Vagina (tissue), 2 donors: ENCODE measurements at regions not wholly inside any gene's neighbourhood (a gene's known extent, or its start where the extent isn't known, plus 50 kb on each side); places are given as distances from the start of the nearest gene placed in this dataset.

ENCODE experiments used
- DNase-seq, 2 donors: peaks; one replicate each; pipeline ENCODE4 v3.0.0-alpha.2; 2017; ENCODE audit errors: extremely low spot score in 2 of 2
- H3K27ac ChIP-seq: fragments of 200-600 bp; sonication (generic); one replicate; pipeline ENCODE4 v1.5.1; 2019
- H3K27me3 ChIP-seq: fragments of 200-600 bp; sonication (generic); one replicate; pipeline ENCODE4 v1.5.1; 2019
- H3K36me3 ChIP-seq, 2 donors: fragments of 200-600 bp; sonication (generic); one replicate each; pipeline ENCODE4 v1.5.1; 2017 to 2019
- H3K4me1 ChIP-seq: fragments of 200-600 bp; sonication (generic); one replicate; pipeline ENCODE4 v1.5.1; 2019
- H3K4me3 ChIP-seq, 2 donors: fragments of 200-600 bp; sonication (generic); 1 replicate in 1 of 2; 2 replicates in 1 of 2; pipeline ENCODE4 v1.5.1; 2016 to 2019
- H3K9me3 ChIP-seq: fragments of 200-600 bp; sonication (generic); one replicate; pipeline ENCODE4 v1.5.1; 2019
- CTCF ChIP-seq, 3 experiments: fragments of 450-650 bp in 2 of 3; fragments of 200-600 bp in 1 of 3; sonication (generic) in 1 of 3; IDR thresholded peaks; one replicate each; pipeline ENCODE4 v1.5.1; 2017 to 2019; ENCODE audit warnings: antibody characterized with exemption in 3 of 3, mild to moderate bottlenecking in 2 of 3, moderate library complexity in 2 of 3
- POLR2A ChIP-seq, 2 donors: fragments of 450-650 bp; IDR thresholded peaks; one replicate each; pipeline ENCODE4 v1.6.1; 2017; ENCODE audit warnings: antibody characterized with exemption in 2 of 2, mild to moderate bottlenecking in 2 of 2, moderate library complexity in 2 of 2
- POLR2AphosphoS5 ChIP-seq, 2 donors: sonication (generic); formaldehyde crosslinking; IDR thresholded peaks; one replicate each; pipeline ENCODE4 v1.9.0; 2017; ENCODE audit warnings: antibody characterized with exemption in 2 of 2, mild to moderate bottlenecking in 2 of 2, low read depth in 1 of 2; ENCODE audit not compliant: insufficient read depth in 1 of 2
- intact Hi-C: fragments of 100-400 bp; cut with DNase I; formaldehyde crosslinking; loops from one replicate; pipeline ENCODE4 v1.15.1; 2023

GRCh38 chr3:34065901-34066300 lies 267.5 kb downstream of the PDCD6IP start:
- TF ChIP-seq CTCF (IDR thresholded peaks at IDR 0.05) (no peak), POLR2AphosphoS5 (IDR thresholded peaks at IDR 0.05; ENCODE audit: insufficient read depth in 1 of 2, low read depth in 1 of 2) (no peak), POLR2A (IDR thresholded peaks at IDR 0.05) (no peak)
- intact Hi-C loops: no loop called here
- DNase-seq: no peak
- Histone ChIP-seq H3K9me3 (no peaks in the 10 kb centered on the region), H3K4me1 (no peaks in the 10 kb centered on the region), H3K27me3 (no peaks in the 10 kb centered on the region), H3K4me3 (no peak overlapping the region), H3K36me3 (no peaks in the 10 kb centered on the region), H3K27ac (no peak overlapping the region)

GRCh38 chr3:34066328-34066727 lies 267.9 kb downstream of the PDCD6IP start:
- DNase-seq: no peak
- TF ChIP-seq POLR2A (IDR thresholded peaks at IDR 0.05) (no peak), POLR2AphosphoS5 (IDR thresholded peaks at IDR 0.05; ENCODE audit: insufficient read depth in 1 of 2, low read depth in 1 of 2) (no peak), CTCF (IDR thresholded peaks at IDR 0.05) (no peak)
- Histone ChIP-seq H3K27me3 (no peaks in the 10 kb centered on the region), H3K9me3 (no peaks in the 10 kb centered on the region), H3K4me3 (no peak overlapping the region), H3K36me3 (no peaks in the 10 kb centered on the region), H3K4me1 (no peaks in the 10 kb centered on the region), H3K27ac (no peak overlapping the region)
- intact Hi-C loops: no loop called here

- no peaks in the 10 kb centered on the region for H3K36me3 ChIP-seq
- intact Hi-C loops: no loop called here
These were observed 268.6 kb downstream of the PDCD6IP start for GRCh38 chr3:34066999-34067398.

GRCh38 chr3:34067536-34068051 lies 269.2 kb downstream of the PDCD6IP start:
- H3K9me3 ChIP-seq: no peaks in the 10 kb centered on the region
- no peak for DNase-seq
- H3K27me3 ChIP-seq: no peaks in the 10 kb centered on the region
- intact Hi-C loops: no loop called here
- no peak overlapping the region for H3K27ac ChIP-seq
- H3K36me3 ChIP-seq: no peaks in the 10 kb centered on the region
- TF ChIP-seq POLR2A (IDR thresholded peaks at IDR 0.05) (no peak), CTCF (IDR thresholded peaks at IDR 0.05) (no peak), POLR2AphosphoS5 (IDR thresholded peaks at IDR 0.05; ENCODE audit: insufficient read depth in 1 of 2, low read depth in 1 of 2) (no peak)
- no peak overlapping the region for H3K4me3 ChIP-seq
- H3K4me1 ChIP-seq: no peaks in the 10 kb centered on the region

More at GRCh38 chr3:34066999-34067398, 268.6 kb downstream of the PDCD6IP start:
- Histone ChIP-seq H3K27me3 (no peaks in the 10 kb centered on the region), H3K9me3 (no peaks in the 10 kb centered on the region), H3K4me3 (no peak overlapping the region), H3K27ac (no peak overlapping the region), H3K4me1 (no peaks in the 10 kb centered on the region)
- DNase-seq: no peak
- no peak for TF ChIP-seq POLR2A (IDR thresholded peaks at IDR 0.05)
- no peak for TF ChIP-seq POLR2AphosphoS5 (IDR thresholded peaks at IDR 0.05; ENCODE audit: insufficient read depth in 1 of 2, low read depth in 1 of 2)
- TF ChIP-seq CTCF (IDR thresholded peaks at IDR 0.05): no peak

GRCh38 chr3:34068505-34068904 lies 270.1 kb downstream of the PDCD6IP start:
- intact Hi-C loops: no loop called here
- DNase-seq: no peak
- Histone ChIP-seq H3K4me1 (no peaks in the 10 kb centered on the region), H3K27ac (no peak overlapping the region), H3K27me3 (no peaks in the 10 kb centered on the region), H3K4me3 (no peak overlapping the region), H3K9me3 (no peaks in the 10 kb centered on the region), H3K36me3 (no peaks in the 10 kb centered on the region)
- no peak for TF ChIP-seq CTCF (IDR thresholded peaks at IDR 0.05)
- TF ChIP-seq POLR2A (IDR thresholded peaks at IDR 0.05): no peak
- TF ChIP-seq POLR2AphosphoS5 (IDR thresholded peaks at IDR 0.05; ENCODE audit: insufficient read depth in 1 of 2, low read depth in 1 of 2): no peak
